Tibial nerve (tissue), 4 donors: ENCODE measurements at regions not wholly inside any gene's neighbourhood (a gene's known extent, or its start where the extent isn't known, plus 50 kb on each side); places are given as distances from the start of the nearest gene placed in this dataset.
"Not testable (repeated sequence)": the region's sequence is repeated elsewhere in the genome, so short reads cannot be mapped to it uniquely, and the experiment has no call there.

Source experiments
- EP300 ChIP-seq, 2 donors: sonication (generic); formaldehyde crosslinking; IDR thresholded peaks; one replicate each; pipeline ENCODE4 v1.6.1; 2017; ENCODE audit warnings: antibody characterized with exemption in 2 of 2, mild to moderate bottlenecking in 1 of 2
- POLR2A ChIP-seq, 2 donors: fragments of 450-650 bp; IDR thresholded peaks; one replicate each; pipeline ENCODE4 v1.6.1; 2017; ENCODE audit warnings: antibody characterized with exemption in 2 of 2, mild to moderate bottlenecking in 2 of 2, moderate library complexity in 2 of 2
- TF ChIP-seq, protein P1 (sequence below), 5 experiments: fragments of 200-600 bp in 3 of 5; fragments of 450-650 bp in 2 of 5; sonication (generic) in 3 of 5; IDR thresholded peaks; one replicate each; pipeline ENCODE4 v1.5.1; 2016 to 2019; ENCODE audit warnings: antibody characterized with exemption in 5 of 5, mild to moderate bottlenecking in 3 of 5, moderate library complexity in 2 of 5

DNA sequence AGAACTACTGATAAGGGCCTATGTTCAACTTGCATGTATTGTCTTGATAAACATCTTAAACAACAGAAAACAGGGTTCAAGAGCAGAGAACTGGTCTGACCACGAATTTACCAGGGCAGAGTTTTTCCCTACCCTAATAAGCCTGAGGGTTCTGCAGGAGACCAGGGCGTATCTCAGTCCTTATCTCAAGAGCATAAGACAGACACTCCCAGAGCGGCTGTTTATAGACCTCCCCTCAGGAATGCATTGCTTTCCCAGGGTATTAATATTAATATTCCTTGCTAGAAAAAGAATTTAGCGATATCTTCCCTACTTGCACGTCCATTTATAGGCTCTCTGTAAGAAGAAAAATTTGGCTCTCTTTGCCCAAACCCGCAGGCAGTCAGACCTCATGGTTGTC is 637.2 kb downstream of the EPM2A start:
- TF ChIP-seq, protein P1, sequence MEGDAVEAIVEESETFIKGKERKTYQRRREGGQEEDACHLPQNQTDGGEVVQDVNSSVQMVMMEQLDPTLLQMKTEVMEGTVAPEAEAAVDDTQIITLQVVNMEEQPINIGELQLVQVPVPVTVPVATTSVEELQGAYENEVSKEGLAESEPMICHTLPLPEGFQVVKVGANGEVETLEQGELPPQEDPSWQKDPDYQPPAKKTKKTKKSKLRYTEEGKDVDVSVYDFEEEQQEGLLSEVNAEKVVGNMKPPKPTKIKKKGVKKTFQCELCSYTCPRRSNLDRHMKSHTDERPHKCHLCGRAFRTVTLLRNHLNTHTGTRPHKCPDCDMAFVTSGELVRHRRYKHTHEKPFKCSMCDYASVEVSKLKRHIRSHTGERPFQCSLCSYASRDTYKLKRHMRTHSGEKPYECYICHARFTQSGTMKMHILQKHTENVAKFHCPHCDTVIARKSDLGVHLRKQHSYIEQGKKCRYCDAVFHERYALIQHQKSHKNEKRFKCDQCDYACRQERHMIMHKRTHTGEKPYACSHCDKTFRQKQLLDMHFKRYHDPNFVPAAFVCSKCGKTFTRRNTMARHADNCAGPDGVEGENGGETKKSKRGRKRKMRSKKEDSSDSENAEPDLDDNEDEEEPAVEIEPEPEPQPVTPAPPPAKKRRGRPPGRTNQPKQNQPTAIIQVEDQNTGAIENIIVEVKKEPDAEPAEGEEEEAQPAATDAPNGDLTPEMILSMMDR (IDR thresholded peaks at IDR 0.05) = not testable (repeated sequence)
- TF ChIP-seq POLR2A, EP300 (IDR thresholded peaks at IDR 0.05): not testable (repeated sequence)
